SK-N-MC (cell line): ENCODE measurements at regions not wholly inside any gene's neighbourhood (a gene's known extent, or its start where the extent isn't known, plus 50 kb on each side); places are given as distances from the start of the nearest gene placed in this dataset.

Experiments used
- EZH2 ChIP-seq: fragments of 200-600 bp; sonication (generic); IDR thresholded peaks from one replicate; pipeline ENCODE4 v1.6.1; 2017; ENCODE audit warnings: antibody characterized with exemption
- POLR2AphosphoS5 ChIP-seq: IDR thresholded peaks from 2 replicates; pipeline ENCODE4 v1.6.1; 2012; ENCODE audit warnings: mild to moderate bottlenecking, low read depth, low read length, borderline replicate concordance

DNA sequence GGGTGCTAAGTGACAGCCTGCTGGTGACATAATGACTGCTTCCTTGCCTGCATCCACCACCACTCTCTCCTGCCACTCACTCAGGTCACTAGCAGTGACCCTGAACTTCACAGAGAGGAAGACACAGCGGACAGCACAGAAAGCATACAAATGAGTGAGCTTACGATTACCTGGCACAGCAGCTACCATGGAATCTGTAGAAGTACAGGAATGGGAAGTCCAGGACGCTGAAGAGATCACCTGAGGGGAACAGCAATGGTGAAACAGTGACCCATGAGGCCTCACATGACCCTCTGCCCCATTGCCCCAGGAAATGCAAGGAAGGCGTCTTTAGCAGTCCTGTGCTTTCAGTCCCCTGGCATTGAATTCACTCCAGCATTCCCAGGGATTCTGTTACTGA is 96.7 kb upstream of the RIOK3 start:
- TF ChIP-seq EZH2 (no peak), POLR2AphosphoS5 (no peak)
